CD14-positive monocyte (primary cell): ENCODE measurements at regions not wholly inside any gene's neighbourhood (a gene's known extent, or its start where the extent isn't known, plus 50 kb on each side); places are given as distances from the start of the nearest gene placed in this dataset.

Experiments
- DNase-seq, 3 donors: peaks; one replicate each; pipeline ENCODE4 v3.0.0-alpha.2; 2011 to 2022
- H2AFZ ChIP-seq: 2 replicates; pipeline ENCODE4 v1.6.0; 2012; ENCODE audit warnings: mild to moderate bottlenecking, low read depth, low read length, inconsistent platforms; ENCODE audit not compliant: insufficient read depth, poor library complexity, severe bottlenecking
- H3K27ac ChIP-seq, 2 donors: 1 replicate in 1 of 2; 2 replicates in 1 of 2; pipeline ENCODE4 v1.5.1; 2012 to 2013; ENCODE audit warnings: low read length in 2 of 2, control low read depth in 1 of 2, inconsistent platforms in 1 of 2, low read depth in 1 of 2, mild to moderate bottlenecking in 1 of 2
- H3K27me3 ChIP-seq, 2 donors: one replicate each; pipeline versions ENCODE4 v1.6.0 to v1.6.1; 2011 to 2013; ENCODE audit warnings: low read length in 2 of 2; ENCODE audit not compliant: control insufficient read depth in 2 of 2, insufficient read depth in 2 of 2
- H3K36me3 ChIP-seq, 2 donors: replicated peaks in 1 of 2; 1 replicate in 1 of 2; 2 replicates in 1 of 2; pipeline versions ENCODE4 v1.5.1 to v1.6.1; 2012 to 2013; ENCODE audit warnings: low read length in 2 of 2, control low read depth in 1 of 2, inconsistent platforms in 1 of 2, mild to moderate bottlenecking in 1 of 2; ENCODE audit not compliant: insufficient read depth in 2 of 2, control insufficient read depth in 1 of 2
- H3K4me1 ChIP-seq, 2 donors: 1 replicate in 1 of 2; 2 replicates in 1 of 2; pipeline versions ENCODE4 v1.5.1 to v1.6.1; 2012 to 2013; ENCODE audit warnings: low read length in 2 of 2, control low read depth in 1 of 2, inconsistent platforms in 1 of 2, mild to moderate bottlenecking in 1 of 2, moderate library complexity in 1 of 2; ENCODE audit not compliant: insufficient read depth in 2 of 2, control insufficient read depth in 1 of 2
- H3K4me2 ChIP-seq: replicated peaks from 2 replicates; pipeline ENCODE3; 2012; ENCODE audit warnings: low read length, moderate library complexity, mild to moderate bottlenecking; ENCODE audit not compliant: poor library complexity, severe bottlenecking; ENCODE audit errors: extremely low read depth
- H3K4me3 ChIP-seq, 3 experiments: fragments of 200-600 bp in 1 of 3; sonication (generic) in 1 of 3; replicated peaks in 1 of 3; 1 replicate in 2 of 3; 2 replicates in 1 of 3; pipeline ENCODE4 v1.5.1; 2011 to 2013; ENCODE audit warnings: low read length in 3 of 3, mild to moderate bottlenecking in 3 of 3, control low read depth in 2 of 3, low read depth in 2 of 3, inconsistent platforms in 1 of 3, moderate library complexity in 1 of 3
- H3K79me2 ChIP-seq: 2 replicates; pipeline ENCODE4 v1.6.0; 2012; ENCODE audit warnings: mild to moderate bottlenecking, control low read depth, inconsistent platforms, low read length, moderate library complexity; ENCODE audit not compliant: insufficient read depth
- H3K9ac ChIP-seq: 2 replicates; pipeline ENCODE4 v1.6.0; 2017; ENCODE audit warnings: low read length, mild to moderate bottlenecking; ENCODE audit not compliant: insufficient read depth, poor library complexity, severe bottlenecking
- H3K9me3 ChIP-seq, 2 donors: replicated peaks in 1 of 2; 1 replicate in 1 of 2; 2 replicates in 1 of 2; pipeline versions ENCODE4 v1.5.1 to v1.6.1; 2012 to 2013; ENCODE audit warnings: low read length in 2 of 2, control low read depth in 1 of 2; ENCODE audit not compliant: control insufficient read depth in 1 of 2, insufficient read depth in 1 of 2
- H4K20me1 ChIP-seq: 2 replicates; pipeline ENCODE4 v1.6.0; 2012; ENCODE audit warnings: mild to moderate bottlenecking, low read length, control low read depth, moderate library complexity; ENCODE audit not compliant: insufficient read depth
- H3K27ac Mint-ChIP-seq, 7 donors: one replicate each; pipeline ENCODE4 v1.8.0; 2020; ENCODE audit warnings: mild to moderate bottlenecking in 7 of 7, mixed read lengths in 7 of 7, moderate library complexity in 6 of 7, inconsistent platforms in 2 of 7
- H3K27me3 Mint-ChIP-seq, 3 donors: one replicate each; pipeline ENCODE4 v1.8.0; 2021 to 2022; ENCODE audit warnings: low read depth in 3 of 3, mild to moderate bottlenecking in 3 of 3, mixed read lengths in 3 of 3, moderate library complexity in 3 of 3, inconsistent platforms in 1 of 3
- H3K36me3 Mint-ChIP-seq, 2 donors: one replicate each; pipeline ENCODE4 v1.8.0; 2020; ENCODE audit warnings: mixed read lengths in 2 of 2, inconsistent platforms in 1 of 2, mild to moderate bottlenecking in 1 of 2
- H3K4me1 Mint-ChIP-seq: one replicate; pipeline ENCODE4 v1.8.0; 2020; ENCODE audit warnings: mild to moderate bottlenecking, mixed read lengths
- H3K4me3 Mint-ChIP-seq, 2 donors: one replicate each; pipeline ENCODE4 v1.8.0; 2020; ENCODE audit warnings: mild to moderate bottlenecking in 2 of 2, mixed read lengths in 2 of 2, moderate library complexity in 1 of 2
- H3K9me3 Mint-ChIP-seq, 7 donors: one replicate each; pipeline ENCODE4 v1.8.0; 2020 to 2022; ENCODE audit warnings: mixed read lengths in 7 of 7, mild to moderate bottlenecking in 6 of 7, moderate library complexity in 6 of 7, inconsistent platforms in 2 of 7
- CTCF ChIP-seq: fragments of 200-600 bp; IDR thresholded peaks from one replicate; pipeline ENCODE4 v1.8.0; 2022; ENCODE audit warnings: antibody characterized with exemption, mild to moderate bottlenecking
- WGBS: methylation state at CpG from one replicate; pipeline ENCODE4 v1.1.5; 2013; ENCODE audit warnings: missing lambda C conversion rate; ENCODE audit not compliant: insufficient coverage; 5-methylcytosine and 5-hydroxymethylcytosine counted together
- intact Hi-C, 2 donors: fragments of 100-400 bp; cut with micrococcal nuclease; formaldehyde crosslinking; loops; one replicate each; pipeline versions ENCODE4 v1.15.0 to v1.15.1; 2023

- H3K27ac ChIP-seq: no peak overlapping the region
- no peak for TF ChIP-seq CTCF
- no peak overlapping the region for H2AFZ ChIP-seq
- Mint-ChIP-seq H3K9me3 (peaks cover 0 to 2% (median 0%) of the 10 kb centered on the region in 7 donors), H3K27ac (no peak overlapping the region), H3K4me1 (no peaks in the 10 kb centered on the region), H3K36me3 (no peaks in the 10 kb centered on the region), H3K4me3 (no peak overlapping the region), H3K27me3 (peaks cover 0 to 2% (median 0%) of the 10 kb centered on the region in 3 donors)
- H3K4me3 ChIP-seq: no peak overlapping the region
- no peaks in the 10 kb centered on the region for H4K20me1 ChIP-seq
- no peaks in the 10 kb centered on the region for H3K79me2 ChIP-seq
- no peak overlapping the region for H3K9ac ChIP-seq
- no peaks in the 10 kb centered on the region for H3K9me3 ChIP-seq
- 45% methylated on average over 3 of the region's 9 CpGs for WGBS
- intact Hi-C loops: no loop called here
- DNase-seq: no peak
- no peaks in the 10 kb centered on the region for H3K27me3 ChIP-seq
- H3K36me3 ChIP-seq: no peaks in the 10 kb centered on the region
- no peaks in the 10 kb centered on the region for H3K4me1 ChIP-seq
- no peak overlapping the region for H3K4me2 ChIP-seq
These were observed 56.3 kb downstream of the ASCL1 start for GRCh38 chr12:103013741-103014300.

- H3K79me2 ChIP-seq: no peaks in the 10 kb centered on the region
- no peaks in the 10 kb centered on the region for H3K9me3 ChIP-seq
- TF ChIP-seq CTCF: no peak
- H3K4me1 ChIP-seq: no peaks in the 10 kb centered on the region
- Mint-ChIP-seq H3K36me3 (no peaks in the 10 kb centered on the region), H3K27me3 (peaks cover 0 to 2% (median 0%) of the 10 kb centered on the region in 3 donors), H3K4me3 (no peak overlapping the region), H3K4me1 (no peaks in the 10 kb centered on the region), H3K9me3 (peaks cover 0 to 6% (median 0%) of the 10 kb centered on the region in 7 donors), H3K27ac (no peak overlapping the region)
- H2AFZ ChIP-seq: no peak overlapping the region
- no peak overlapping the region for H3K9ac ChIP-seq
- H3K36me3 ChIP-seq: no peaks in the 10 kb centered on the region
- H3K4me2 ChIP-seq: no peak overlapping the region
- no peak overlapping the region for H3K27ac ChIP-seq
- H3K4me3 ChIP-seq: no peak overlapping the region
- no peaks in the 10 kb centered on the region for H3K27me3 ChIP-seq
- intact Hi-C loops: no loop called here
- H4K20me1 ChIP-seq: no peaks in the 10 kb centered on the region
- no peak for DNase-seq
These were observed 58.9 kb downstream of the ASCL1 start for GRCh38 chr12:103016381-103016780.
